GM20000 (cell line): ENCODE measurements at regions not wholly inside any gene's neighbourhood (a gene's known extent, or its start where the extent isn't known, plus 50 kb on each side); places are given as distances from the start of the nearest gene placed in this dataset.

Experiments
- DNase-seq: peaks from one replicate; pipeline ENCODE4 v3.0.0; 2012; ENCODE audit warnings: low spot score
- TF ChIP-seq, protein P1 (sequence below): IDR thresholded peaks from 2 replicates; pipeline ENCODE4 v1.5.1; 2012; ENCODE audit warnings: mild to moderate bottlenecking, control low read depth; ENCODE audit errors: extremely low read depth, missing control alignments

DNA sequence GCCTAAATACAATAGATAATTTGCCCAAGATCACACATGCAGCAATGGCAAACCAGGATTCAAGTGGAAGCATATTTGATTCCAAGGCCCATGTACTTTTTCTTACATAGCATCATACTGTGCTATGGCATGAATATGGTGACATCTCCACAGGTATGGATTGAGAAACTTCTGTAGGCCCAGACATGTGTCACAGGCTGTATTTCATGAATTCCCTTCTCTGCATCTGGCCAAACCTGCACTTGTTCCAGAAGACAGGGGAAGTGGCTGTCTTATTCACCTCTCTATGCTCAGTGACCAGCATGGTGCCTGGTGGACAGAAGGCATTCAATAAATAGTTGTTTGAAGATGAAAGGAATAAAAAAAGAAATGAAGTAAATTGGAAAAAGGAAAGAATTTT is 77.3 kb upstream of the TMEM164 start:
- DNase-seq: no peak
- TF ChIP-seq, protein P1, sequence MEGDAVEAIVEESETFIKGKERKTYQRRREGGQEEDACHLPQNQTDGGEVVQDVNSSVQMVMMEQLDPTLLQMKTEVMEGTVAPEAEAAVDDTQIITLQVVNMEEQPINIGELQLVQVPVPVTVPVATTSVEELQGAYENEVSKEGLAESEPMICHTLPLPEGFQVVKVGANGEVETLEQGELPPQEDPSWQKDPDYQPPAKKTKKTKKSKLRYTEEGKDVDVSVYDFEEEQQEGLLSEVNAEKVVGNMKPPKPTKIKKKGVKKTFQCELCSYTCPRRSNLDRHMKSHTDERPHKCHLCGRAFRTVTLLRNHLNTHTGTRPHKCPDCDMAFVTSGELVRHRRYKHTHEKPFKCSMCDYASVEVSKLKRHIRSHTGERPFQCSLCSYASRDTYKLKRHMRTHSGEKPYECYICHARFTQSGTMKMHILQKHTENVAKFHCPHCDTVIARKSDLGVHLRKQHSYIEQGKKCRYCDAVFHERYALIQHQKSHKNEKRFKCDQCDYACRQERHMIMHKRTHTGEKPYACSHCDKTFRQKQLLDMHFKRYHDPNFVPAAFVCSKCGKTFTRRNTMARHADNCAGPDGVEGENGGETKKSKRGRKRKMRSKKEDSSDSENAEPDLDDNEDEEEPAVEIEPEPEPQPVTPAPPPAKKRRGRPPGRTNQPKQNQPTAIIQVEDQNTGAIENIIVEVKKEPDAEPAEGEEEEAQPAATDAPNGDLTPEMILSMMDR: no peak

DNA sequence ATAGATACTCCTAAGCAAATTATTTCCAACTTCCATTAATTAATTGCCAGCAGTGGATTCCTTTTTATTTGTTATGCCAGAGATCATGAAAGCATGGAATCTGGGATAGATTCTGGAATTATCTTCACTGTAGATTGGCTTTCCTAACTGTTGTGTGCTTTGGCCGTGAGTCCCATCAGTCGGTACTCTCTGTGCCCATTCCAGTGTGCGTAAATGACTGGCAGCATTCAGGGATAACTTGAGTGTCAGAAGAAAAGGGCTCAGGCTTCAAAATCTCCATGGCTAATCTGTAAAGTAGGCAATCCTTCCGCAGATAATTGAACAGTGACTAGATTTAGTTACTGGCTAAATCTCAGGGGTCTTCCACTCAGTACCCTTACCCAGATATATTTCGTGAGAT is 76.8 kb upstream of the TMEM164 start:
- no peak for DNase-seq
- TF ChIP-seq, protein P1: no peak

DNA sequence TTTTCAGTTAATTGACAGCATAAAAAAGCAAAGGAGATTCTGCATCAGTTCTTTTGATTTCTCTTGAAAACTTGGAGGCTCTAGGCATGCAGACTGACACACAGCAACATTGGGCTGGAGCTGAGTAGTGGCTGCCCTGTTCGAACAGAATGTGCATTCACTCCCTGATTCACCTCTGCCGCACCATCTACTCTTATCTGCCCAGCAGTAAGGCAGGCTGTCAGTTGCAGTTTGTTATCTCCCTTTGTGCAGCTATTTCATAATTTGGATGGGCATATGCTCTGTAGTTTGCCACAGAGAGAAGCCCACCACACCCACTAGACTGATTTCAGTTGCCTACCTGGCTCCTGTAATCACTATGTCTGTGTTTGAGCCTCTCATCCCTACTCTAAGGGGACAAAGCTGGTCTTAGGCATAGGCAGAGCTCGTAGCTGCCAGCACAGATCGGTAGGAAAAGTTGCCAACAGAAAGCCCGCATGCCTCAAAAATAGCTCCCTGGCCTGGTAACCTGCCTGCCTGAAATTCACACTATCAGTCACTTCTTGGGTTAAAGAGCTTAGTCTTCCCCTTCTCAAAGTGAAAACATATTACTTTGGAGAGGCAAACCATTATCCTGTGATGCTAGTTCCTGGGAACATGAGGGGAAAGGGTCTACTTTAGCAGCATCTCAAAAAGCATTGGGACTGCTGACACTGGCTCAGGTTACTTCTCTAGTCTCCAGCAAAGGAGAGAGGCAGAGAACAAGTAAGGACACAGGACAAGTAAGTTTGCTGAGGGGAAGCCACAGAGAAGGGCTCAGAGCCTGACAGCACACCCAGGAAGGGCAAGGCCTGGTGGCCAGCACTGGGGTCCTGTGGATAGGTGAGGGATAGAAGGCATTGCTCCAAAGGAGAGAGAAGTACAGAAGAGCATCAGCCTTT is 75.9 kb upstream of the TMEM164 start:
- TF ChIP-seq, protein P1: no peak
- DNase-seq: no peak

DNA sequence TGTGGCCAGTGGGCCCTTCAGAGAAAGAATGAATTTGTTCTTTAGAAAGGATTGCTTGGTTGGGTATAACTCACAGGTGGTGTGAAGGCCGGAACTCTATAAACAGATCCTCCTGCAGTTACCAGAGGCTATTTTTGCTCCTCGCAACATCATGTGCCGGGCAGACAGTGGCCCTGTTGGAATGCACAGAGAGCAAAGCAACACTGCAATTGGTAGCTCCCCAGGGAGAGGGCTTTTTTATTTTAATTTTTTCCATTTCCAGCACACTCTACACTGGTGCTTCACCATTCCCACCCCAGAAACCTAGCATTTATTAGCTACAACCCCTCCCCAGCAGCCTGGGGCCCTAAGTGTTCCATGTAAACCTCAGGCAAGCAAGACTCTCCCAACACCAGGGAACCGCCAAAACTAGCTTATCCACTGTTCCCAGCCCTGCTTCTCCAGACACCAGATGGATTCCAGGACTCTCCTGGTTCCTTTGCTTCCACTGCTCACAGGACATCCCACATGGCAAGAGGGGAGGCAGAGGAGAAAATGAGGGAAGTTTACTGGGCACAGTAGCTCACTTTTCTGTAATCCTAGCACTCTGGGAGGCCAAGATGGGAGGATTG is 75.1 kb upstream of the TMEM164 start:
- DNase-seq: no peak
- TF ChIP-seq, protein P1: no peak

DNA sequence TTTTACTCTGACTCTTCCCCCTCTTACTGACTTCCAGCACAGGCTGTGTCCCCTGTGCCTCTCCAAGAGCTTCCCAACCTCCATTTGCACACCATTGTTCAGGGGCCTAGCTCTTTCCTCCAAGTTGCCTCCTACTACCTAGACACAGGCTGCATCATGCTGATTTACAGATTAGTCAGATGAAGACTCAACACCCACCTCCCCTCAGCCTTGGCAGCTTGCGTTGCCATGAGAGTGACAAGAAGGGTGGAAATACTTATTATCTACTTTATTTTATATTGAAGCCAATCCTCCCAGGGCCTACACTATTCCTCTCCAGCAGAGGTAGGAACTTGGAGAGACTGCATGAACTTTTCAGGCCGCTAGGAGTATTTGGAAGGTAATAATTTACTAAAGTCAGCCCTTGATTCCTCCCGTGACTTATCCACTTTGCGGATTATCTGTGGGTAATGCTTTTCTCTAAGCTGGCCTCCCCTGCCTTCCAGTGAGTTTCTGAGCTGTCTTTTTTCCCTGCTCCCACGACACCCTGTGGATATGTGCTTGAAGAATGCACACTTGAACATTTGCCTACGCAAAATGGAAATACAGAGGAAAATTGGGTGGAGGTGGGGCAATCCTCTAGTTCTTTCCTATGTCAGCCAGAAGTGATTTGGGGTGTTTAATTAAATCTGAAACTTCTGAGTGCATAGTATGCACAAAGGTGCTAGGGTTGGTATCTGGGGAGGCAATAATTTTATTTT is 74.1 kb upstream of the TMEM164 start:
- TF ChIP-seq, protein P1: no peak

DNA sequence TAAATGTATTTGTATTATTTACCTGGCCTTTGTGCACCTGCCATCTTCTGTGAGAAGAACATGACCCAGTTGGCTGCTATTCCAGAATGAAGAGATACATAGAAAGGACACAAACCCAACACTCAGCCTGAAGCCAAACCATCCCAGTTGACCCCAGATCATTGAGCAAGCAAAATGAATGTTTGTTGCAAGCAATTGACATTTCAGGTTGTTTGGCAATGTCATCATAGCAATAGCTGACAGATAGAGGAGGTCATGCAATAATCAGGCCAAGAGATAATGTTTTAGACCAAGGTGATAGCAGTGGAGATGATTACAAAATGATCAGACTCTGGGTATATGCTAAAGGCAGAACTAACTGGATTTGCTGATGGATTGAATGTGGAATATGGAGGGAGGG is 71.2 kb upstream of the TMEM164 start:
- no peak for DNase-seq
- TF ChIP-seq, protein P1: no peak

More for the DNA sequence above, 74.1 kb upstream of the TMEM164 start:
- no peak for DNase-seq

DNA sequence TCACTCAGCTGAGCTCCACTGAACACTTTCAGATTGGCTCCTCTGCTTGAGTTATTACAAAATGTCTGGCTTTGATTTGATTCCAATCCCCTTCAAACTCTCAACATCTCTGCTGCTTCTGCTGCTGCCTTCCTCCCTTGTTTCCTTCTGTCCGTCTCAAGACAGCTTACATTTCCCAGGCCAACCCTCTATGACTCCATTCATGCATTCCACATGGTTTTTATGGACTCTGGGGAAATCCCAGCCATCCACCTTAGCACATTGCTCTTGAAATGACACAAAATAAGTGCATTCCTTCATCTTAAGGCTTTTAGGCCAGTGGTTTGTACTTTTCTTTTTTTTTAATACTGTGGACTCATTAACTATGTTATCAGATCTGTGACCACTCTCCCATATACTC is 68.5 kb upstream of the TMEM164 start:
- TF ChIP-seq, protein P1: no peak
- no peak for DNase-seq
